Activated CD8-positive, alpha-beta memory T cell treated with anti-CD3 and anti-CD28 coated beads, Interleukin-2, amount 50 U/mL, for 48 hours (primary cell): ENCODE measurements at regions not wholly inside any gene's neighbourhood (a gene's known extent, or its start where the extent isn't known, plus 50 kb on each side); places are given as distances from the start of the nearest gene placed in this dataset.

Experiments used
- DNase-seq: peaks from one replicate; pipeline ENCODE4 v3.0.0-alpha.2; 2020

DNA sequence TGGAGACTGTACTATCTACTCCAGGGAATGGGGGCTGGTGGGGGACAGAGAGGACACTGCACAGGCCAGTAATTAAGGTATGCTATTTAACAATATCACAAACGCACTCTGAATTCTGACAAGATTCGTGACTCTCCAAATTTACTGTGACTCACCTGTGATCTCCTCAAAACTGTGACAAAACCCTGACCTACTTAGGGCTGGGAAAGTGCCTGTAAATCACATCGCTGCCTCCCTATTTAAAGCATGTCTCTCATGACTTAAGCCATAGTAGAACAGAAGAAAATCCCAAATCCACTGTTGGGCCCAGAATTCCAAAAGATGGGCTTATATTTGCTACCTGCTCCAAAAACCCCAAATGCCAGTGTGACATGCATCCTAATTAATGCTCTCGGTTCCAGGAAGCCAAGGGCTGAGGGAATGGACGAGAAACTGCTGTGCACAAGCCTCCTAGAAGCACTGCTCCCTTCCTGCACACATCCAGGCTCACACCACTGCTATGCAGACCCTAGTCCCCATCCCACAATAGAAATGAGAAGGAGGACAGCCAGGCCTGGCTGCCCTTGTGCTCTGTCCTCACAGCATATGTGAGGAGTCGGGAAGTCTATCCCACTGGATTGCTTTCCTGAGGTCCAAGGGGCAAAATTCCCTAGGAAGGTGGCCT lies 187.7 kb upstream of the CHRNA7 start:
- no peak for DNase-seq

DNA sequence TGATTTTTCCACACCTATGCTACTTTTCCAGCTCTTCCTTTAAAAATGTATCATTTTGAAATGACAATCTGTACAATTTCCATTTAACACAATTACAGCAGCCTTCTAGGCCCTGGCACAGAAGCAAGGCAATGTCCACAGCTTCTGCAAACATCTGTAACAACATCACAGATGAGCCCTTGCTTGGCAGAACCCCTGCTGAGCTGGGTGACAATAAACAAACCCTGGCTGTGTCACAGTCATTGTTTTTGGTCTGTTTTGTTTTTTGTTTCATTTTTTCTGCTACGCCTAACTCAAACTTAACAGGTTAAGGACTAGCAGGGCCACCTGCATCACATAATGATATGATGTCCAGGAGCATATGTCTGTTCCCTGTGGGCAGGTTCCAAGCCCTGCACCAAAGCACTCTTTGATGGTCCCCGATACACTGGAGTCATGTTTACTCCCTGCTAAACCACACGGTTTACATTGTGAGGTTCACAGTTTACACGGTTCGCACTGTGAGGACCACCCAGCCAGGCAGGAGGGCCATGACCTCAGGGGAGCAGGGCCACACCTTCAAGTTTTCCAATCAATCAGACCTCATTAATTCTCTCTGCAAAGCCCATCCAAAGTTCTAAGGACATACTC lies 186.8 kb upstream of the CHRNA7 start:
- DNase-seq, result no peak

DNA sequence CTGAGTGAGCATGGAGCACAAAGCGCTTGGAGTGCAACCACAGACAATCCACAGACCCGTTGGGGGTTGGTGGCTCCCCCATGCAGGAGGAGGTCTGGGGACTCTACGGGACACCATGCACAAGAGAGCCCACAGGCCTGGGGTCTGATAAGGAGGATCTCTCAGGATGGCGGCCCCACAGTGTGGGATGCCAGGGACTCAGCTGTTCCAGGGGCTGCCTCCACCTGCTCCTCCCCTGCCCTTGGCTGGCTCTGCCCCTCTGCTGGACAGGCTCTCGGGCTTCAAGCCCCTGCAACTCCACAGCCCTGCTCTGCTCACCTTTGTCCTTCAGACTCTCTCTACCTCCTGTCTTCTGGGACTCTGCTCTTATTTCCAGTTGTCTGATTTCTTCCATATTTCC lies 184.5 kb upstream of the CHRNA7 start:
- no peak for DNase-seq

DNA sequence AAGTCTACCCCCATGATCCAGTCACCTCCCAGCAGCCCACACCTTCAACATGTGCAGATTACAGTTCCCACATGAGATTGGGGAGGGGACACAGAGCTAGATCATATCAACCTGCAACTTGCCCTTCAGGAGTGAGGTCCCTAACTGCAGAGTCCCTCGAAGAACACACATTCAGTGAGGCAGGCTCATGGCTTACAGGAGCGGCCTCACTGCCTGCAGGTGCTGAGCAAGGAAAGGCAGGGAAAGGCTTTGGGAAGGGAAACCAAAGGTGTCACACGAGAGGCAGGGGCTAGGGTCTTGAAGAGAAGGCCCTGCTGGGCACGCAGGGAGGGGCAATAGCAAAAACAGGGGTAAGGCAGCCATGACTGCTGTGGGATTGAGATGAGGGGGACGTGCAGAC lies 182.4 kb upstream of the CHRNA7 start:
- DNase-seq, result no peak

DNA sequence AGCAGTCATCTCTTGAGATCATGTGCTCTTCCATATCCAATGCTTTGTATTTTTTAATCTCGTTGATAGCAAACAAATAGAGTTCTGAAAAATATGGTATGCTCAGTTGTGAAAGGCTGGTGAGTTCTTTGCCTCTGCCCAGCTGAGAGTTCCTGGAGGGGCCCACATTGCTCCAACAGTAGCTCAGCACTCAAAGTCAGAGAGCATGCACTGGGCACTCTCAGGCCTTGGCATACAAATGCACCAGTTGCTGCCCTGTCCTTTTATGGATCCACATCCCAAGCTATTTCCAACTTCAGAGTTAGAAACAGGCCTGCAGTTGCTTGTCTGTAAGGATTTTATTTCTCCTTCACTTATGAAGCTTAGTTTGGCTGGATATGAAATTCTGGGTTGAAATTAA lies 181.7 kb upstream of the CHRNA7 start:
- no peak for DNase-seq

DNA sequence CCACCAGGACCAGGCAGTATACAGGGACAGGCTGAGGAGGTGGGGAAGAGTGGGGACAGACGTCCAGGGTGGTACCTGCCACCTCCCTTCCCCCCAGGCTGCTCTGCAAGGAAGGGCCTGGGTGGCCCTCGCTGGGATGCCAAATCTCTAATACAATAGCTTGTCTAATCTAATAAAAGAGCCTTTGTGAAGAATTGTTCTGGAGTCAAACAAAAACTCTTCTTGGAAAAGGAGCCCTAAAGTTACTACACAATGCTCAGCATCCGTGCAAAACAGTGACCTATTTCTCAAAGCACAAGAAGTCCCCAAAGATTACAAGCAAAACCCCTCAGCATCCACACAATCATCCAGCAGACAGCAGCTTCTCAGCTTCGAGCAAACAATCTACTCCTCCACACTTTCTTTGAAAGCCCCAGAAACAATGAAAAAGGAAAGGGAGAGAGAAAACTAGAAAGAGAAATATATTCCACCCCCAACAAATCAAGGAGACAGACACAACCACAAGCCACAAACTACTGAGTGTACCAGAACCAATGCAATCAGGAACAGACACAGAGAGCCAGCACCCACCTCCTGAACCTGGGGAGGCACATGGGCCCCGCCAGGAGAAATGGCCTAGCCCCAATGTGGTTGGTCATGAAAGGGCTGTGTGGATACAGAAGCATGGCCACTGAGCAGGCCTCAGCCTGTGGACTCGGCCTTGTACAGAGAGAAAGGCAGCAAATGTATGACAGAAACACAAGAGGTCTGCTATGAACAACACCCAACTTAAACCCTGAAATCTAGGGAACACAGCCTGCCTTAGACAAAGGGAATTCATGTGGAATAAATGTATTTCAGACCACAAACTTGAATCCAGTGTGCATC lies 177.1 kb upstream of the CHRNA7 start:
- no peak for DNase-seq

DNA sequence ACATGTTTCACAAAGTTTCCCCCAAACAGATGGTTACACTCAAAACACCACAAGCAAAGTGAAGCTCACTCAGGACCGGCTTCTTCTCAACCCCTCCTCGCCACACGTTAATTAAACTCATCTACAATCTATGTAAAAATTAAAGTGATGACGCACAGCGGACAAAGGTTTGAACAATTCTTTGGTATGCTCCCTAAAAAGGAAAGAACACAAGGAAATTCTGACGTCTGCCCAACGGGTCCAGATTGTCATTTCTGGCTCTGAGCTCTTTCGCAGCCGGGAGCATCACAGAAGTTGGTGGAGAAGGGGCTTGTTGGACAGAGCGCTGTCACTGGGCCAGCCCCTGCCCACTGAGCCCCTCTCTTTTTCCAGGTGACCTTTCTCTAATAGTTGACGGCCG lies 173.7 kb upstream of the CHRNA7 start:
- DNase-seq, result no peak

DNA sequence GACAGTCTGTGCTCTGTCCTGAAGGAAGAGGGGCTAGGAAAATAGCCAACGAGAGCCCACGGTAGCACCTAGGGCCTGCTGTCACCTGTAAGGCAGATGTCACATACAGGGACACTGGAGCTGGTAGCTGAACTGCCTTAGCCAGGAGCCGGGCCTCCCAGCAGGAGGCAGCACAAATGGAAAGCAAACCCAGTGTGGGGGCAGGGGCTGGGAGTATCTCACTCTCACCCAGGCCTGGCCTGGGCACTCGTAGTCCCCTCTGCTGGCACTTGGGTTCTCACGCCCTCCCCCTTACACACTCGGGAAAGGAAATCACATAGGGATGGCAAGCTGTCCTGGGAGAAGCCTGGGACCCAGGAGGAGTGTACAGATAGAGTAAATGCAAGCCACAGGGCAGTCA lies 173.1 kb upstream of the CHRNA7 start:
- DNase-seq, result no peak

DNA sequence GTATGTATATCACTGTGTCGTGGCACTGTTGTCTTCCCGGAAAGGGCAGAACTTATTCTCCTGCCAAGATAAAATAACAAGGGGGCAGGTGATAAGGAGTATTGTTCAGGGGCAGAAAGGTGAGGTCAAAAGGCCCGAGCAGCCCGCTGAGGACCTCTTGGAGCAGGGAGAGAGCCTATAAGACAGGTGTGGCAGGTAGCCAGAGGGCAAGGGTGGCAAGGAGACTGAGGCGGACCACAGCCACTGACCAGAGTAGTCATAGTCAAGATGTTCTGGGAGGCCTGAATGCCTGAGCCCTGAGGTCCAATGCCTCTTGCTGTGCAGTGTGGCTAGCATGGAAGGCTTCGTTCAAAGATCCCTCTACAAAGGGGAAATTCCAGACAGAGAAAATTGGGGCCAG lies 172.3 kb upstream of the CHRNA7 start:
- no peak for DNase-seq

DNA sequence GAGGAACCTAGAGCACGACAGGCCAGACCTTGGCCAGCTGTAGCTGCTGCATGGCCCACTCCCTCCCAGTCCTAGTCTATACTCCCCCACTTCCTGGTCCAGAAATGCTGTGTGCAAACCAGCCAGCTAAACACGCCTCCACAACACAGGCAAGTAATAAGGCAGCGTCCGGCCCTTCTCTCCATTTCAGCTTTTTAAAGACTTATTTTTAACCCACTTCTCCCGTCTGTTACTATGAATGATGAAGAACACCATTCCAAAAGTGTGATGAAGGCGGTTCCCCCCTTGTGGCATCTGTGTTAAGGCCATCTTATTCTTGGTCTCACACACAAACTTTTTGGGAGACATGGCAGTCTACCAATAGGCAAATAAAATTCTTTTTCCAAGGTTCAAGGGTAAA lies 164.1 kb upstream of the CHRNA7 start:
- DNase-seq, result no peak

DNA sequence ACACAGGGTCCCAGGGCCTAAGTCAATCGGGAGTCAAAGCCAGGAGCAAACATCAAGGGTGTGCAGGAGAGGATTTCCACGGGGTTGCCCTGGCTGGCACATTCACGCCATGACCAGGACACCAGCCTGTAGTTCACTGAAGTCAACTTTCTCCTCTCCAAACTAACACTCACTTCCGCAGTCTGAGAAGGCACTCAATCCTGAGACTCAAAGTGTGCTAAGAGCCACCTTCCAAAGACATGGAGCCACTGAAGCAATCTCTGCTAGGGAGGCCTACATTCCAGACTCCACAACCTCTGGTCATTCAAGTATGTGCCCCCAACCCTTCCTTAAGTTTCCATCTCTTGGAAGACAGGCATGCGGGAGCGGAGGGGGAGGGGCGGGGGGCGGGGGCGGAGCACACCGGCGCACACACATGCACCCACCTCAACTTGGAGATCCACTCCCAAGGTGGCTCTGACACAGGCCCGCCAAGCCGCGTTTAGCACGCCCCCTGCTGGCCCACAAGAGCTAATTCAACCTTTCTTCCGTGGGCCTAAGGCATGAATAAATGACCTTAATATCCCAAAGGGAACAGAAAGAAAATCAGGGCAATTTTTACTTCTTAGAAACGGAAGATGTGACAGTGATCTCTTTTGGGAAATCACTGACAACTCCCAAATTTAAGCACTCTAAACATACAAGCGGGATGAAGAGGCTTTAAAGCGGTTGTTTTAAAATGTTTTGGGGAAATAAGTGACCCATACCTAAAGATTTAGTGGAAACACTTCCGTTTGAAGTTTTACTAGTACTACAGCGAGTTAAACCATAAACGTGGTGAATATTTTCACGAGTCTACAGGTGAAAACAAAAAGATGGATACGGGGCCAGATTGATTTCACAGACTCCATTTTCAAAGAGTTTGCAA lies 162.5 kb upstream of the CHRNA7 start:
- DNase-seq, result peak; percentile 82

DNA sequence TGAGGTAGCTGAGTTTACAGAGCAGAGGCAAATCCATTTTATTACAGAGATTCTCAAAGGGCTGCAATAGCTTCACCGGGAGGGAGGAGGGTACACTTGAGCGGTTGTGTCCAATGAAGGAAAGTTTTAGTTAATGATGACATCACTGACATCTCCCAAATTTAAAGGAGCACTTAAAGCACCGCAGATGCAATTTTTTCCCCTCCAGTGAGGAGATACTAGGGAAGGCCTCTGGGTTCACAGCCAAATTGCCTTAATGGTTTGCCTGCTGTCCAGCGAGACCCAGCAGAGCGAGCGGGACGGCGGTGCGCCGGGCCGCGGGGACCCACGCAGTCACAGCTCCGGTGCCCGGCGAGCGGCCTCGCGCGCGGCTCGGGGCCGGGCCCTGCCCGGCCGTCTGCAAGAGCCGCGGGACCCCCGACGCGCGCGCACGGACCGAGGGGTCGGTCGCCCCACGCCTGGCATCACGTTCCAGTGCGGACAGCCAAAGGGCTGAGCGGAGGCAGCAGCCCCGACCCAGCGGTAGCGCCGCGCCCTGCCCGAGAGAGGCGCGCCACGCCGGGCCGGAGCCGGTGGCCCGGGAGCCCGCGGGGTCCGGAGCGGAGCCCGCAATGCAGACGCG lies 160.5 kb upstream of the CHRNA7 start:
- DNase-seq, result no peak

DNA sequence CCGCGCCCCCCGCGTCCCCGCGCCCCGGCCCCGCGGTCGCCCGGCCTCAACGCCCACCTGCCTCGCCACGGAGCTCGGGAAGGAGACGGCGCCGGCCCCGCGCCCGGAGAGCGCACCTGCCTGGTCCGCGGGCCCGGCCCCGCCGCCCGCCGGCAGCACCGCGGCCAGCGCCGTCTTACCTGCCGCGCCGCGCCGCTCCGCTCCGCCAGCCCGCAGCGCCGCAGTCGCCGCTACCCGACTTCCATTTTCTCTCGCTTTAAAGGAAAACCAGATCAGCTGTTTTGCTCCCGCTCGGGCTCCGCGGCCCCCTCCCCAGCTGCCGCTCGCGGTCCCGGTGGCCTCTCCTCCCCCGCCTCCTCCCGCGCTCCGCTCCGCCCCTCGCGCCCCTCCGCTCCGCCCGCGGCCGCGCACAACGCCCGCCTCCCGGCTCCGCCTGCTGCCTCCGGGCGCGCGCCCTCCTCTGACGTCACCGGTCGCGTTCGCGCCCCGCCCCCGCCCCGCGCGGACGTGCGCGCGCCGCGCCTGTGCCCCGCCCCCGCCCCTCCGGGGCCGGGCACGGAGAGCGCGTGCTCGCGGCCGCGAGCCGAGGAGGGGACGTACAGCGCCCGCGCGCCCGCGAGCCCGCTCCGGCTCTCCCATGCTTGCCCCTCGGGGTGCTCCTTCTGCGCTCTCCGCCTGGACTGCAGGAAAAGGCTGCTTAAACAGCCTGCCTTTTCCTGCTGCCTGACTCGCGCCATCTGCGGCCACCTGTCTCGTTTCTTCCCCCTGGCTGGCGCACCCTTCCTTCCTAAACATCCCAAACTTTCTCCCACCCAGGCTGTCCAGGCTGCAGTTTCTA lies 159.8 kb upstream of the CHRNA7 start, which contains the start of gene OTUD7A:
OTUD7A (minus strand) TSS at position 346 of the 838 bp plus-strand sequence.
- DNase-seq, result peak; percentile 95

DNA sequence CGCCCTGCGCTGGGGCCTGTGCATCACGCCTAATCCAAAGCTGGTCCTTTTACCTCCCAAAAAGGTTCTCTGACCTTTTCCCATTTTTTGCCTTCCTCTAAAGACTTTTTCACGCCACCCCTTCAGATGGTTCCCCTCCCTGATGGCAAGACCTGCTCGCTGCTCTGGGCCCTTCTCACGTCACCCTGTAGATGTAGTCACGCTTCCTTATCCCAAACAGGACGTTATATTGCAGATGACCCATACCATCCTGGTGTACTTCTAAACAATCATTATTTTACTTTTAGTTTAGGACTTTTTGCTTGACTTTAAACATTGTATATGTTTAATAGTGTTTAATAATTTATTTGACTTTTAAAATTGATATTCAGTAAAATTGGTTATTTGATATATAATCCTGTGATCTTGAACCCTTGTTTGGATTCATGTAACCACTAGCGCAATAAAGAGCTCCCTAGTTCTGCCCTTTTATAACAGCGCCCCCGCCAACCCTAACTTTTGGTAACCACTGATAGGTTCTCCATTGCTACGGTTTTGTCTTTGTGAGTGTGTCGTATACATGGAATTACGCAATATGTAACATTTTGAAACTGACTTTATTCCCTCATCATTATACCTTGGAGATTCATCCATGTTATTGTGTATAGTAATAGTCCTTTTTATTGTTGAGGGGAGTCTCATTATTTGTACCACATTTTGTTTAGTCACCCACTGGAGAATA lies 159.0 kb upstream of the CHRNA7 start:
- no peak for DNase-seq

DNA sequence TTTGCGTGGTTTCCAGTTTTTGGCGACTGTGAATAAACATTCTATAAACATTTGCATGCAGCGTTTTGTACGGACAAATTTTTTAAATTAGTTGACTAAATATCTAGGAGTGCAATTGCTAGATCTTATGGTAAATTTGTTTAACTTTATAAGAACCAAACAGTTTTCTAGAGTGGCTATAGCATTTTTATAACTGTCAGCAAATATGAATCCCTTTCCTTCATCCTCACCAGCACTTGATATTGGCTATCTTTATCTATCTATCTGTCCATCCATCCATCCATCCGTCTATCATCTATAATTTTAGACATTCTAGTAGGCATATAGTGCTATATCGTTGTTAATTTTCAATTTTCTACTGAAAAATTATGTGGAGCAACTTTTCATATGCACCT lies 158.4 kb upstream of the CHRNA7 start:
- no peak for DNase-seq

DNA sequence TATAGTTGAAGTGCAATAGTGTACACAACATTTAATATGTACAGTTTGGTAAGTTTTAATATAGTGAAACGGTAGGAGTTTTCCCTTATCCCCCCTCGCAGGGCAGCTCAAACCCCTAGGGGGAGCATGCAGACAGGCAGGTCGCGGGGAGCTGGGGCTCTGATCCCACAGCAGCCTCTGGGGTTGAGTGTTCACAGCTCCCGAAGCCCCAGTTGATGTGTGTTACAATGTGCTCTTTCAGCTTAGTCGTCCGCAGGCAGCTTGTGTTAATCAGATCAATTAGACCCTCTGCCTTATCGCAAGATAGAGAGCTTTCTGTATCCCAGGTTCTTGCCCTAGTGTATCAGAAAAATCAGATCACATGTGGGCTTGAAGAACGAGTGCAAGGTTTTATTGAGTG lies 143.1 kb upstream of the CHRNA7 start:
- no peak for DNase-seq

DNA sequence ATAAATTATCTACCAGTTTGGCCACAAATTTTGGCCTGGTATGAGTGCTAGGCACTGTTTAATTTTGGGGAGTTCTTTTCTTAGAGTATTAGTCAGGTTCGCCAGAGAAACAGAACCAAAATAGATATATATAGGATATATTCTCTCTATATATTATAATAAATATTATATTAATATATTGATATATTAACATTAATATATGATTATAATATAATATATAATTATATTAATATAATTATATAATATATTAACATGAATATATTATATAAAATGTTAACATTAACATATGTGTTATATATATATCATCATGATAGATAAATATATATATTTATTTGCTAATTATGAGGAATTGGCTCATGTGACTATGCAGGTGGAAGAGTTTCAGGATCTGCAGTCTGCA lies 137.8 kb upstream of the CHRNA7 start:
- DNase-seq, result no peak

DNA sequence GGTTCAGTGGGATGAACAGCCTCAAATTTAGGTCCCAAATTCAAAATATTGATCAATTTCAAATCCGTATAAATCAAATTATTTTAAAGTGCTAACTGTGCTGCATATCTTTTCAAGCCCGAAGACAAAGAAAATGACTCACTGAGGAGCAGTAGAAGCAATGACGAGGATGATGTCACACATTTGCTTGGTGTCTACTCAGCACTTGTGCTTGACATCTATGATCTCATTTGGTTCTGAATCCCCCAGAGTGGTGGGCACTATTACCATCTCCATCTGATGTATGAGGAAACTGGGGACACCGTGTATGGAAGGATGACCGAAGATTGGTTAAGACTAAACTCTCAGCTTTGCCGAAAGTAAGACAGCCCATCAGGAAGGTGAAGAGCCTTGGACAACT lies 136.5 kb upstream of the CHRNA7 start:
- no peak for DNase-seq

DNA sequence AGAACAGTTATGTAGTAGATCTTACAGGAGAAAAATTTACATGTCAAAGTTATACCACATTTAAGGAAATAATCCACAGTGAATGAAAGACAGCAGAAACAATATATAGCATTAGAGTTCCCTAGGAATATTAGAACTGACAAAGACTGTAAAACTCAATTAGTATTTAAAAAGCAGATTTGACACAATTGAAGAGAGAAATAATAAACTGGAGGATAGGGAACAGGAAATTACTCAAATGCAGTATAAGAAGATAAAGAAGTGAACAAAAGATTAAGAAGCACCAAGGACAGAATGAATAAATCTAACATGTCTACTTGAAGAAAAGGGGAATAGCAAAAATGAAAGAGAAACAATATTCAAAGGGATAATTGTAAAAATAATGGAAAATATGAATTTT lies 132.6 kb upstream of the CHRNA7 start:
- DNase-seq, result no peak

DNA sequence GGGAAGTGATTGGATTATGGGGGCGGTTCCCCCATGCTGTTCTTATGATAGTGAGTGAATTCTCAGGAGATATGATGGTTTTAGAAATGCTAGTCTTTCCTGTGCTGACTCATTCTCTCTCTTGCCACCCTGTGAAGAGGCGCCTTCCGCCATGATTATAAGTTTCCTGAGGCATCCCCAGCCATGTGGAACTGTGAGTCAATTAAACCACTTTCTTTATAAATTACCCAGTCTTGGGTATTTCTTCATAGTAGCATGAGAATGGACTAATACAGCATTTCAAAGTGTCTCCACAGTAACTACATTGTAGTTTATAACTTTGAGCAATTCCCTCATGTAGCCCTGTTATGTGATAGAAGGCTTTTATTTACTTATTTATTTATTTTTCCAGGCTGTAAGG lies 128.8 kb upstream of the CHRNA7 start:
- DNase-seq, result no peak

DNA sequence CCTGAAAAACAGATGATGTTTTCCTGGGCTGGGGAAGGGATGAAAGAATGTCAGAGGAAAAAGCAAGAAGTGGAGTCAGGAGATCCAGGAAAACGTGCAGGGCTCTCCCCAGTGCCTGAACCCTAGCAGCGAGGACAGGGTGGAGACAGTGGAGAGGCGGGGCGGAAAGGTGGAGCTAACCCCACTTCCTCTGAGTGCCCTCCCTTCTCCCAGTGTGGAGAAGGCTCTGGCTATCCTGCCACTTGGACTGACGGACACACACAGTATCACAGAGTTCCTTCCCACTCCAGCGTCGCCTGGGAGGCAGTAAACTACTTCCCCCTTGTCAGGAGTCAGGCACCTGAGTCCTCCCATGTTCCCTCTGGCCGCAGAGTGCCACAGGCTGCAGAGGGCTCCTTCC lies 125.3 kb upstream of the CHRNA7 start:
- no peak for DNase-seq
